PC-9 (cell line): ENCODE measurements at regions not wholly inside any gene's neighbourhood (a gene's known extent, or its start where the extent isn't known, plus 50 kb on each side); places are given as distances from the start of the nearest gene placed in this dataset.

ENCODE experiments used
- BruUV-seq: library from RNA; stranded (reverse); fragments of 400-500 nt; replicated peaks from 2 replicates; lab custom pipeline; 2021; lab: Mats Ljungman, UMichigan
- CTCF ChIA-PET: fragments of 300-600 bp; sonication (Branson Sonifier 250); formaldehyde crosslinking; loops from one replicate; lab custom pipeline; 2022; ENCODE audit warnings: antibody characterized with exemption; lab: Charles Lee
- POLR2A ChIA-PET: fragments of 300-600 bp; sonication (Branson Sonifier 250); formaldehyde crosslinking; loops from one replicate; lab custom pipeline; 2022; ENCODE audit warnings: antibody characterized with exemption; ENCODE audit not compliant: unreplicated experiment; lab: Charles Lee
- DNase-seq, 2 experiments: peaks; one replicate each; pipeline versions ENCODE4 v3.0.0 to v3.0.0-alpha.2; 2015 to 2022; ENCODE audit warnings: mixed read lengths in 1 of 2
- H2AFZ ChIP-seq: fragments of 200-600 bp; sonication (generic); 2 replicates; pipeline ENCODE4 v1.8.1; 2017; ENCODE audit warnings: antibody characterized with exemption
- H3F3A ChIP-seq: fragments of 200-600 bp; sonication (generic); 2 replicates; pipeline ENCODE4 v1.8.1; 2017; ENCODE audit warnings: antibody characterized with exemption, mild to moderate bottlenecking, low read depth; ENCODE audit not compliant: insufficient read depth
- H3K27ac ChIP-seq: fragments of 200-600 bp; sonication (generic); 2 replicates; pipeline ENCODE4 v1.6.1; 2016; ENCODE audit warnings: mixed run types
- H3K27me3 ChIP-seq: fragments of 200-600 bp; sonication (generic); 2 replicates; pipeline ENCODE4 v1.6.1; 2016; ENCODE audit warnings: low read depth, mixed run types; ENCODE audit not compliant: insufficient read depth
- H3K36me3 ChIP-seq: fragments of 200-600 bp; sonication (generic); 2 replicates; pipeline ENCODE4 v1.6.1; 2016; ENCODE audit warnings: low read depth, mixed run types
- H3K4me1 ChIP-seq: fragments of 200-600 bp; sonication (generic); replicated peaks from 2 replicates; pipeline ENCODE4 v1.6.1; 2016; ENCODE audit warnings: mixed run types; ENCODE audit not compliant: insufficient read depth
- H3K4me2 ChIP-seq: fragments of 200-600 bp; sonication (generic); 2 replicates; pipeline ENCODE4 v1.6.1; 2017; ENCODE audit warnings: mixed run types
- H3K4me3 ChIP-seq: fragments of 200-600 bp; sonication (generic); 2 replicates; pipeline ENCODE4 v1.6.1; 2016; ENCODE audit warnings: mixed run types
- H3K79me2 ChIP-seq: fragments of 200-600 bp; sonication (generic); 2 replicates; pipeline ENCODE4 v1.6.1; 2017; ENCODE audit warnings: low read depth, mixed run types
- H3K9me2 ChIP-seq: fragments of 200-600 bp; sonication (generic); 2 replicates; pipeline ENCODE4 v1.8.1; 2017; ENCODE audit warnings: mild to moderate bottlenecking; ENCODE audit not compliant: insufficient read depth
- H3K9me3 ChIP-seq: fragments of 200-600 bp; sonication (generic); 2 replicates; pipeline ENCODE4 v1.8.1; 2016; ENCODE audit warnings: low read depth; ENCODE audit not compliant: insufficient read depth
- H4K20me1 ChIP-seq: fragments of 200-600 bp; sonication (generic); 2 replicates; pipeline ENCODE4 v1.8.1; 2017; ENCODE audit not compliant: insufficient read depth
- EZH2 ChIP-seq: fragments of 200-600 bp; sonication (generic); IDR thresholded peaks from 2 replicates; pipeline ENCODE4 v1.8.0; 2017; ENCODE audit warnings: antibody characterized with exemption, low read depth
- intact Hi-C: fragments of 100-400 bp; cut with micrococcal nuclease; formaldehyde crosslinking; loops from one replicate; pipeline ENCODE4 v1.10.0; 2022; ENCODE audit not compliant: unreplicated experiment
- TF ChIP-seq, protein P1 (sequence below): fragments of 200-600 bp; sonication (generic); conservative IDR thresholded peaks from 2 replicates; pipeline ENCODE4 v1.6.1; 2017; ENCODE audit warnings: mixed run types, antibody characterized with exemption, mild to moderate bottlenecking, moderate library complexity

DNA sequence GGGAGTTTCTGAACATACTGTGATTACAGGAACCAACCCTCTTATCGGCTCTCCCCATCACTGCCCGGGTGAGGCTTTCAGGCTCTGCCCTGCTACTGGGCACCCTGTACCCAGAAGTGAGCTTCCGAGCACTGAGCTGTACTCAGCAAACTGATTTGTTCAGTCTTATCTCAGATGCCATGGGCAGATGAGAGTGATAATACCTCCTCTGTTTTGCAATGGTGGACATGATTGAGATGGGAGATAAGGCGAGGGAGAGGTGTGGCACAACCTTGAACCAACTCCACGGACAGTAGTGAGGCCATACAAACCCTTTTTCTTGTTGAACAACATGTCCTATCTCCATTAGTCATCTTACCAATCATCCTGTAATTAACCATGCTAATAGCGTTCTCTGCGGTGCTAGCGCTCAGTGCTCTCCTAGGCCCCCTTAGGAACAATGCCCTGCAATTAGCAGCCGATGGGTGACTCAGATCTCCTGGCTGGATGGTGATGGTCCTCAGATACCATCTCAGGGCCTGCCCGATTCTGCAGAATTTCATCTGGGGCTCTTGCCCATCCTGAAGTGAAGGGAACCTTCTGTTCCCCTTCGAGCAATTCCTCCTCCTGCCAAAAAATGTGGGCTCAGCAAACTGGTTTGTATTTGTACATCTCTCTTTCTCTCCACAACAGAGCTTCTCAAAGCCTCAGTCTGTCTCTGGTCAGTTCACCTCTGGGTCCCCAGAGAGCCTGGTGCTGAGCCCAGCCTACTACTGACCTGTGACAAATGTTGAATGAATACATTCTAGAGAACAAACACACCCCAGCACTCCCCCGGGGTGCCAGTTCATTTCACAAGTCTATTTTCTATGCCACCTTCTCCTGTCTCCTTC is 139.3 kb upstream of the IRX3 start:
- Histone ChIP-seq H3K79me2 (no peaks in the 10 kb centered on the region), H4K20me1 (no peaks in the 10 kb centered on the region), H3K4me2 (peak overlapping the region; percentile 67), H3K27me3 (no peaks in the 10 kb centered on the region), H3K4me3 (peak overlapping the region; percentile 20; the same call in 1 of the 2 replicates), H3K9me3 (peaks cover 3% of the 10 kb centered on the region; the same call in 1 of the 2 replicates), H3K36me3 (no peaks in the 10 kb centered on the region), H2AFZ (no peak overlapping the region), H3K27ac (peak overlapping the region; percentile 56), H3K9me2 (no peaks in the 10 kb centered on the region), H3F3A (peaks cover 64% of the 10 kb centered on the region), H3K4me1 (peaks cover 73% of the 10 kb centered on the region)
- ChIA-PET POLR2A (no interaction called here), CTCF (no interaction called here)
- peak; percentile 38 to 91 for DNase-seq
- no TSS peak for BruUV-seq
- intact Hi-C loops = loop anchor here (2.0 to 10.0 kb wide), 3 partner anchors 83 to 231 kb away; partner anchors contain the start of gene IRX3
- TF ChIP-seq, protein P1, sequence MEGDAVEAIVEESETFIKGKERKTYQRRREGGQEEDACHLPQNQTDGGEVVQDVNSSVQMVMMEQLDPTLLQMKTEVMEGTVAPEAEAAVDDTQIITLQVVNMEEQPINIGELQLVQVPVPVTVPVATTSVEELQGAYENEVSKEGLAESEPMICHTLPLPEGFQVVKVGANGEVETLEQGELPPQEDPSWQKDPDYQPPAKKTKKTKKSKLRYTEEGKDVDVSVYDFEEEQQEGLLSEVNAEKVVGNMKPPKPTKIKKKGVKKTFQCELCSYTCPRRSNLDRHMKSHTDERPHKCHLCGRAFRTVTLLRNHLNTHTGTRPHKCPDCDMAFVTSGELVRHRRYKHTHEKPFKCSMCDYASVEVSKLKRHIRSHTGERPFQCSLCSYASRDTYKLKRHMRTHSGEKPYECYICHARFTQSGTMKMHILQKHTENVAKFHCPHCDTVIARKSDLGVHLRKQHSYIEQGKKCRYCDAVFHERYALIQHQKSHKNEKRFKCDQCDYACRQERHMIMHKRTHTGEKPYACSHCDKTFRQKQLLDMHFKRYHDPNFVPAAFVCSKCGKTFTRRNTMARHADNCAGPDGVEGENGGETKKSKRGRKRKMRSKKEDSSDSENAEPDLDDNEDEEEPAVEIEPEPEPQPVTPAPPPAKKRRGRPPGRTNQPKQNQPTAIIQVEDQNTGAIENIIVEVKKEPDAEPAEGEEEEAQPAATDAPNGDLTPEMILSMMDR = no peak
- no peak for TF ChIP-seq EZH2

DNA sequence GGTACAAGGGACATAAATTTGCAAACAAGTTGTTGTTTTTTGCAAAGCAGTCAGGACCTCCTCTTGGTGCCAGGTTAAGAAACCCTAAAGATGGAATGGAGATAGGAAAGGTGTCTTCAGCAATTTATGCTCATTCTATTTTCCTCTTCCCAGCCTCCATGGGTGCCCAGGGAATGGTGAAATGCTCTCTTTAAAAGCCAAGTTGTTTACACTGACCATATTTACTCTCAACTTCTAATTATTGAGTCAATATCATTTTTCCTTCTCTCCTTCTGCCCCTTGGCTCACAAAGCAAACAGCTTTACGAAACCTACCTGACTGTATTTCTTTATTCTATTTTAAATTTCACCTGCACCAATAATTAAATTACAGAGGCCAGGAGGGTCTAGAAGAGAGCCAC is 138.5 kb upstream of the IRX3 start:
- H3F3A ChIP-seq = peaks cover 55% of the 10 kb centered on the region
- peak overlapping the region; percentile 67 for H3K4me2 ChIP-seq
- no peaks in the 10 kb centered on the region for H3K9me2 ChIP-seq
- no TSS peak for BruUV-seq
- H2AFZ ChIP-seq = no peak overlapping the region
- peaks cover 3% of the 10 kb centered on the region; the same call in 1 of the 2 replicates for H3K9me3 ChIP-seq
- no peaks in the 10 kb centered on the region for H4K20me1 ChIP-seq
- ChIA-PET POLR2A (interaction anchor here (0.6 kb wide), 1 partner anchor 194 kb away, joined by 3 read pairs; no protein-coding TSS in a partner anchor), CTCF (no interaction called here)
- TF ChIP-seq, protein P1 = no peak
- TF ChIP-seq EZH2 = no peak
- no peaks in the 10 kb centered on the region for H3K27me3 ChIP-seq
- peak overlapping the region; percentile 56 for H3K27ac ChIP-seq
- H3K4me1 ChIP-seq = peaks cover 64% of the 10 kb centered on the region
- H3K4me3 ChIP-seq = peak overlapping the region; percentile 20; the same call in 1 of the 2 replicates
- H3K36me3 ChIP-seq = no peaks in the 10 kb centered on the region
- no peaks in the 10 kb centered on the region for H3K79me2 ChIP-seq
- intact Hi-C loops = loop anchor here (2.0 to 10.0 kb wide), 3 partner anchors 82 to 230 kb away; partner anchors contain the start of gene IRX3
- DNase-seq = peak in 1 of 2 experiments; percentile 52

DNA sequence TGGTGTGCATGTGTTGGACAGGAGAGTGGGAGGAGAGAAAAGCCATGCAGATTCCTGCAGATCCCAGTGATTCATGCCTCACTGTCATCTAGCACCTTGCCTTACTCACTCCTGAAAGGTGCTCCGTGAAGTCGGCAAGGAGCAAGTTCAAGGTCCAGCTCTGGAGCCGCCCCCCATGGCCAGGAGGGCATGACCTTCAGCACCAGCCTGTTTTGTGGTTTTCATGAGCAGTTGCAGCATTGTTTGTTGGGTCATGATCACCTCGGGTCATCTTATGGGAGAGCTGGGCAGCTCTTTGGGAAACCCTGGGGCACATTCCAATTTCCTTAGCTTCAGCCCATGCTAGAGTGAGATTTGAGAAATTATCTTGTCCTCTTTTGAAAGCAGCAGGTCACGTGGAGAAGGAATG is 137.5 kb upstream of the IRX3 start:
- Histone ChIP-seq H3K4me2 (peak overlapping the region; percentile 67), H3K4me3 (no peak overlapping the region), H3K79me2 (no peaks in the 10 kb centered on the region), H2AFZ (no peak overlapping the region), H3K36me3 (no peaks in the 10 kb centered on the region), H3K9me2 (no peaks in the 10 kb centered on the region), H3K27me3 (no peaks in the 10 kb centered on the region), H3K9me3 (no peaks in the 10 kb centered on the region), H3K4me1 (peaks cover 65% of the 10 kb centered on the region), H3K27ac (peak overlapping the region; percentile 56), H4K20me1 (no peaks in the 10 kb centered on the region), H3F3A (peaks cover 55% of the 10 kb centered on the region)
- POLR2A ChIA-PET = interaction anchor here (0.6 to 0.7 kb wide), 2 partner anchors 136 to 655 kb away, joined by 4 to 8 read pairs; no protein-coding TSS in a partner anchor
- CTCF ChIA-PET = no interaction called here
- intact Hi-C loops = loop anchor here (2.0 to 10.0 kb wide), 5 partner anchors 81 to 657 kb away; partner anchors contain the start of gene IRX3
- DNase-seq = peak; percentile 76 to 97
- TF ChIP-seq, protein P1 = no peak
- no peak for TF ChIP-seq EZH2
- no TSS peak for BruUV-seq
